CD14-positive monocyte (primary cell): ENCODE measurements at regions not wholly inside any gene's neighbourhood (a gene's known extent, or its start where the extent isn't known, plus 50 kb on each side); places are given as distances from the start of the nearest gene placed in this dataset.

Source experiments
- DNase-seq, 3 donors: peaks; one replicate each; pipeline ENCODE4 v3.0.0-alpha.2; 2011 to 2022
- H2AFZ ChIP-seq: 2 replicates; pipeline ENCODE4 v1.6.0; 2012; ENCODE audit warnings: mild to moderate bottlenecking, low read depth, low read length, inconsistent platforms; ENCODE audit not compliant: insufficient read depth, poor library complexity, severe bottlenecking
- H3K27ac ChIP-seq, 2 donors: 1 replicate in 1 of 2; 2 replicates in 1 of 2; pipeline ENCODE4 v1.5.1; 2012 to 2013; ENCODE audit warnings: low read length in 2 of 2, control low read depth in 1 of 2, inconsistent platforms in 1 of 2, low read depth in 1 of 2, mild to moderate bottlenecking in 1 of 2
- H3K27me3 ChIP-seq, 2 donors: one replicate each; pipeline versions ENCODE4 v1.6.0 to v1.6.1; 2011 to 2013; ENCODE audit warnings: low read length in 2 of 2; ENCODE audit not compliant: control insufficient read depth in 2 of 2, insufficient read depth in 2 of 2
- H3K36me3 ChIP-seq, 2 donors: replicated peaks in 1 of 2; 1 replicate in 1 of 2; 2 replicates in 1 of 2; pipeline versions ENCODE4 v1.5.1 to v1.6.1; 2012 to 2013; ENCODE audit warnings: low read length in 2 of 2, control low read depth in 1 of 2, inconsistent platforms in 1 of 2, mild to moderate bottlenecking in 1 of 2; ENCODE audit not compliant: insufficient read depth in 2 of 2, control insufficient read depth in 1 of 2
- H3K4me1 ChIP-seq, 2 donors: 1 replicate in 1 of 2; 2 replicates in 1 of 2; pipeline versions ENCODE4 v1.5.1 to v1.6.1; 2012 to 2013; ENCODE audit warnings: low read length in 2 of 2, control low read depth in 1 of 2, inconsistent platforms in 1 of 2, mild to moderate bottlenecking in 1 of 2, moderate library complexity in 1 of 2; ENCODE audit not compliant: insufficient read depth in 2 of 2, control insufficient read depth in 1 of 2
- H3K4me2 ChIP-seq: replicated peaks from 2 replicates; pipeline ENCODE3; 2012; ENCODE audit warnings: low read length, moderate library complexity, mild to moderate bottlenecking; ENCODE audit not compliant: poor library complexity, severe bottlenecking; ENCODE audit errors: extremely low read depth
- H3K4me3 ChIP-seq, 3 experiments: fragments of 200-600 bp in 1 of 3; sonication (generic) in 1 of 3; replicated peaks in 1 of 3; 1 replicate in 2 of 3; 2 replicates in 1 of 3; pipeline ENCODE4 v1.5.1; 2011 to 2013; ENCODE audit warnings: low read length in 3 of 3, mild to moderate bottlenecking in 3 of 3, control low read depth in 2 of 3, low read depth in 2 of 3, inconsistent platforms in 1 of 3, moderate library complexity in 1 of 3
- H3K79me2 ChIP-seq: 2 replicates; pipeline ENCODE4 v1.6.0; 2012; ENCODE audit warnings: mild to moderate bottlenecking, control low read depth, inconsistent platforms, low read length, moderate library complexity; ENCODE audit not compliant: insufficient read depth
- H3K9ac ChIP-seq: 2 replicates; pipeline ENCODE4 v1.6.0; 2017; ENCODE audit warnings: low read length, mild to moderate bottlenecking; ENCODE audit not compliant: insufficient read depth, poor library complexity, severe bottlenecking
- H3K9me3 ChIP-seq, 2 donors: replicated peaks in 1 of 2; 1 replicate in 1 of 2; 2 replicates in 1 of 2; pipeline versions ENCODE4 v1.5.1 to v1.6.1; 2012 to 2013; ENCODE audit warnings: low read length in 2 of 2, control low read depth in 1 of 2; ENCODE audit not compliant: control insufficient read depth in 1 of 2, insufficient read depth in 1 of 2
- H4K20me1 ChIP-seq: 2 replicates; pipeline ENCODE4 v1.6.0; 2012; ENCODE audit warnings: mild to moderate bottlenecking, low read length, control low read depth, moderate library complexity; ENCODE audit not compliant: insufficient read depth
- H3K27ac Mint-ChIP-seq, 7 donors: one replicate each; pipeline ENCODE4 v1.8.0; 2020; ENCODE audit warnings: mild to moderate bottlenecking in 7 of 7, mixed read lengths in 7 of 7, moderate library complexity in 6 of 7, inconsistent platforms in 2 of 7
- H3K27me3 Mint-ChIP-seq, 3 donors: one replicate each; pipeline ENCODE4 v1.8.0; 2021 to 2022; ENCODE audit warnings: low read depth in 3 of 3, mild to moderate bottlenecking in 3 of 3, mixed read lengths in 3 of 3, moderate library complexity in 3 of 3, inconsistent platforms in 1 of 3
- H3K36me3 Mint-ChIP-seq, 2 donors: one replicate each; pipeline ENCODE4 v1.8.0; 2020; ENCODE audit warnings: mixed read lengths in 2 of 2, inconsistent platforms in 1 of 2, mild to moderate bottlenecking in 1 of 2
- H3K4me1 Mint-ChIP-seq: one replicate; pipeline ENCODE4 v1.8.0; 2020; ENCODE audit warnings: mild to moderate bottlenecking, mixed read lengths
- H3K4me3 Mint-ChIP-seq, 2 donors: one replicate each; pipeline ENCODE4 v1.8.0; 2020; ENCODE audit warnings: mild to moderate bottlenecking in 2 of 2, mixed read lengths in 2 of 2, moderate library complexity in 1 of 2
- H3K9me3 Mint-ChIP-seq, 7 donors: one replicate each; pipeline ENCODE4 v1.8.0; 2020 to 2022; ENCODE audit warnings: mixed read lengths in 7 of 7, mild to moderate bottlenecking in 6 of 7, moderate library complexity in 6 of 7, inconsistent platforms in 2 of 7
- CTCF ChIP-seq: fragments of 200-600 bp; IDR thresholded peaks from one replicate; pipeline ENCODE4 v1.8.0; 2022; ENCODE audit warnings: antibody characterized with exemption, mild to moderate bottlenecking
- WGBS: methylation state at CpG from one replicate; pipeline ENCODE4 v1.1.5; 2013; ENCODE audit warnings: missing lambda C conversion rate; ENCODE audit not compliant: insufficient coverage; 5-methylcytosine and 5-hydroxymethylcytosine counted together
- intact Hi-C, 2 donors: fragments of 100-400 bp; cut with micrococcal nuclease; formaldehyde crosslinking; loops; one replicate each; pipeline versions ENCODE4 v1.15.0 to v1.15.1; 2023

- no CpG with 5 or more reads among the region's 2 CpGs for WGBS
- Mint-ChIP-seq H3K4me3 (no peak overlapping the region), H3K36me3 (no peaks in the 10 kb centered on the region), H3K9me3 (peaks cover 0 to 14% (median 2%) of the 10 kb centered on the region in 7 donors), H3K27me3 (peaks cover 0 to 2% (median 0%) of the 10 kb centered on the region in 3 donors), H3K27ac (no peak overlapping the region), H3K4me1 (no peaks in the 10 kb centered on the region)
- Histone ChIP-seq H3K79me2 (no peaks in the 10 kb centered on the region), H3K4me1 (no peaks in the 10 kb centered on the region), H3K9ac (no peak overlapping the region), H3K9me3 (peaks cover 6 to 18% of the 10 kb centered on the region in 2 donors), H3K27ac (no peak overlapping the region), H3K27me3 (no peaks in the 10 kb centered on the region), H3K4me2 (no peak overlapping the region), H3K4me3 (no peak overlapping the region), H2AFZ (no peak overlapping the region), H4K20me1 (no peaks in the 10 kb centered on the region), H3K36me3 (no peaks in the 10 kb centered on the region)
- intact Hi-C loops, result no loop called here
- no peak for DNase-seq
- TF ChIP-seq CTCF, result no peak
These were observed 763.9 kb downstream of the TMEM182 start for GRCh38 chr2:103525756-103526155.

GRCh38 chr2:103526757-103527156 is 764.9 kb downstream of the TMEM182 start:
- H3K4me3 Mint-ChIP-seq, result no peak overlapping the region
- Histone ChIP-seq H3K79me2 (no peaks in the 10 kb centered on the region), H3K27me3 (no peaks in the 10 kb centered on the region), H3K4me2 (no peak overlapping the region), H3K4me1 (no peaks in the 10 kb centered on the region), H3K9ac (no peak overlapping the region), H2AFZ (no peak overlapping the region), H3K27ac (no peak overlapping the region), H3K9me3 (peaks cover 6 to 18% of the 10 kb centered on the region in 2 donors), H3K4me3 (no peak overlapping the region), H4K20me1 (no peaks in the 10 kb centered on the region), H3K36me3 (no peaks in the 10 kb centered on the region)
- H3K36me3 Mint-ChIP-seq, result no peaks in the 10 kb centered on the region
- H3K4me1 Mint-ChIP-seq, result no peaks in the 10 kb centered on the region
- DNase-seq, result no peak
- WGBS, result 94% methylated on average over 5 of the region's 9 CpGs
- H3K9me3 Mint-ChIP-seq, result peaks cover 0 to 14% (median 4%) of the 10 kb centered on the region in 7 donors
- no peak for TF ChIP-seq CTCF
- intact Hi-C loops, result no loop called here
- H3K27ac Mint-ChIP-seq, result no peak overlapping the region
- peaks cover 0 to 2% (median 0%) of the 10 kb centered on the region in 3 donors for H3K27me3 Mint-ChIP-seq
